GOT3 (cell line): ENCODE measurements at regions not wholly inside any gene's neighbourhood (a gene's known extent, or its start where the extent isn't known, plus 50 kb on each side); places are given as distances from the start of the nearest gene placed in this dataset.

Experiments used
- DNase-seq: peaks from one replicate; lab custom pipeline; 2025; ENCODE audit warnings: mixed read lengths; lab: John Stamatoyannopoulos, UW

DNA sequence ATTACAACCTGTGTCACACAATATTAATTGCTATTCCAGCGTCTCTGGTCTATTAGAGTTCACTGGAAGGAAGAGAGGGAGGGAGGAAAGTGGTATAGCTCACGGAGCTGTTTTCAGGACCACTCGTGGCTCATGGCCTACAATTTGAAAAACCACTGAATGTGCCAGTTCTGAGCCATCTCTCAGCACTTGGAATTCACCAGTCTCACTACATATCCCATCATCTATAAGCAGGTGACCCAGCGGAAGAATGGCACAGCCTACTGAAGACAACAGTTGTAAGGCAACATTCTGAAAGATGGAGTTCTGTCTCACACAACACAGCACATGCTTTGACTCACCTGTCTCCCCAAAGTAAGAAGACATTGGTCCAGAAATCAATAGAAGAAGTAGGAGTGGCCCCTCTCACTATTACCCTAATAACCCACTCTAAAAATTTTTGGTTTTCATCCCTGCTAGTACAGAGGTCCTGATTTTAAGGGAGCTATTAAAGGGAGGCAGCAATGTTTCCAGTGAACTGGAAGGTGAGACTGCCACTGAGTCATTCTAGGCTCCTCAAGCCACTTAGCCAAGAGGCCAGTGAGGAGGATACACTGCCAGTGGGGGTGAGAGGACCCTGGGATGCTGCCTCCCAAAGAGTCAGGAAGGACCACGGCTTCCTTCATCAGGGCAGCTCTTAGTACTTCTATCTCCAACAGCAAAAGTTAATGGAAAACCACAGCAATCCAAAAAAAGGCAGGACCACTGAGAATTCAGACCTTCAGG, 50.0 kb upstream of the DOCK9 start:
- DNase-seq, result no peak

DNA sequence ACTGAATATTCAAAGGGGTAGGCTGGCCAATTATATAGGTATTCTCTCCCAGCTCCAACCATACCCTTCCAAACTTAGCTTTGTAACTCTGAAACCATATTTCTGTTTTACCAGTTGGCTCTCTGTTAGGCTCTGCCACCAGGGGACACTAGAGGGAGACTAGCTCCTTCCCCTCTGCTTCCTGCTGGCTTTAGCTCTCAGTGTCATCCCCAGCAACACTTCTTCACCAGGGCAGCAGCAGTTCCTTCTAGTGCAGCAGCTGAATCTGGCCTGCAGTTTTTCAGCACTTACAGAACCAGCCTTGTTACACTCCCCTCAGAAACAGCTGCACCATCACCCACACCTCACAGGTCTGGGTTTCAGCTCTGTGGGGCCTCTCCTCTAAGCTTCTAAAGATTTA, 51.0 kb upstream of the DOCK9 start:
- no peak for DNase-seq

DNA sequence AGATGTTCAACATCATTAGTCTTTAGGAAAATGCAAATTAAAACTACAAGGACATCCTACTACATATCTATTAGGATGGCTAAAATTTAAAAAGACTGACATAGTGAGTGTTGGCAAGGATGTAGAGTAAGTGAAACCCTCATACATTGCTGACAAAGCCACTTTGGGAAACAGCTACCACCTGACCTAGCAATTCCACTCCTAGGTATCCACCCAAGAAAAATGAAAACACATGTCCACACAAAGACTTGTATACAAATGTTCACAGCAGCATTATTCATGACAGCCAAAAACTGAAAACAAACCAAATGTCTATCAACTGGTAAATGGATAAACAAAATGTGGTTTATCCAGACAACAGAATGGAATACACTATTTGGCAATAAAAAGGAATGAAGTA, 51.7 kb upstream of the DOCK9 start:
- DNase-seq, result no peak

DNA sequence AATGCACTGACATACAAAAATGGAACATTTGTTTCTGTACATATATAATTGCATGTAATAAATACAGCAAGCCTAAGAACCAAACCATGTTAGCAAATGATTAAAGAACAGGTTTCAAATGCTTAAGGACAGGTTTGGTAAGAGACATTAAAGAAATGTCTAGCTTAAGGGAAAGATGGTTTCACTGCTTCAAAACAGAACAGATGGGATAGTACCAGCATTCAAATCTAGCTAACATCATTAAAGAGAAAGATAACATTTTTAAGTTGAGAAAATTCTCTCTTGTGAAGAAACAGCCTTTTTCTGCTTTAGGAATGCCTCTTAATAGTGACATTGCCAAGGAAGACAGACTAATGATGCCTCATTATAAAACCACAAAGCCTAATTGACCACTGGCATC, 52.5 kb upstream of the DOCK9 start:
- no peak for DNase-seq

DNA sequence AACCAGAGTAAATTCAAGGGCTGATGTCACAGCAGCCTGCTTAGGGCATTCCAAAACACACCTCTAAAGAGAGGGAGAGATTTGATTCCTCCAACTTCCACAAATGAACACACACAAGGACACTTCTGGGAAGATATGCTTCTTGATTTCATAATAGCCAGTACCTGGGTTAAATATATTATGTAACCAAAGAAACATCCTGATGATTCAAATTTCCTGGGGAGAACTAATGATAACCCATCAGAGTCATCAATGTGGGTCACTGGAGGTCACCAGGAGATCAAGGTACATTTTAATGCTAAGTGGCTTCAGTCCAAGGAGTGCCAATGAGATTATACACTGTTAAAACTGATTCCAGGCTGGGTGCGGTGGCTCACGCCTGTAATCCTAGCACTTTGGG, 54.0 kb upstream of the DOCK9 start:
- DNase-seq, result no peak

DNA sequence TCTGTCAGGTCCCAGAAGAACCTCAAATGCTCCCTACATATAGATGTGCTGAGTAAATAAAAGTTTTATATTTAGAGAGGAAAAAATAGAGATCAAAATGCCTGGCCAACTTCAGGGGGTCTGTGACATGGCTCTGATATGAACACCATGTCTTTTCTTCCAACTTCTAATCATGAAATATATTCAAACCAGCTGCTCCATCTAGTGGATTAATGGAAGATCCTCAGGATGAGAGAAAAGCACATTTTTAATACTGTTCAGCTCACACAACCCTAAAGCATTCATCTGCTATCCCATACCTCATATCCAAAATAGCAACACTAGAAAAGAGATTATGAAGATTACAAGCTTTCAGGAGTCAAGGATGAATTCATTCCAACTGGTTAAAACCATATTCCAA, 56.0 kb upstream of the DOCK9 start:
- DNase-seq, result no peak

DNA sequence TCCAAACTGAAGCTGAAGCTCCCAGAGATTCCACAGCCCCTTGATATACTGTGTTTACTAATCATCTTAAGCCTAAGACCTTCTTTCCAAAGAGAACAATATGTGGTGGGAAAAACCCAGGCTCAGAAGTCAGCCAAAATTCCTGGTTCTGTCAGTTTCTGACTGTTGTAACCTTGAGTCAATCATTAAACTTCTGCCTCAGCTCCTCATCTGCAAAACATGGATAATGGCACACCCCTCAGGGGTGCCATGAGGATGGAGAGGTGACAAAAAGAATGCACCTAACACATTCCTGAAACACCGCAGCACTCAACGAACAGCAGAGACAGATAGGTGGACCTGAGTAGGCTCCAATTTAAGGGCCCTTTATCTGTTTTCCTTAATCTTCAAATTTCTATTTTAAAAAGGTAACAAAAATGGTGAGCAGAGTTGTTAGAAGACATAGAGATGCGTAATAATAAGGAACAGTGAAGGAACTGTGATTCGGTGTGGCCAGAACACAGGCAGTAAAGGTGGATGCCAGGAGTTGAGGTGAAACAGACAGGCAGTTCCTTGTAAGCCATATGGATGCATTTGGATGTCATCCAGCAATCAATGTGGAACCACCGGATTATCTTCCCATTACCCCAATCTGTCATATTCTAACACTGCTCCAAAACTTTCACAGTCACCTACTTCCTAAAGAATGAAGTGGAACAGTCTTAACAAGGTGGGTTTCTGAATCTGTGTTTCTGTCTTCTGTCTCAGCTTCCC, 56.6 kb upstream of the DOCK9 start:
- DNase-seq, result no peak

DNA sequence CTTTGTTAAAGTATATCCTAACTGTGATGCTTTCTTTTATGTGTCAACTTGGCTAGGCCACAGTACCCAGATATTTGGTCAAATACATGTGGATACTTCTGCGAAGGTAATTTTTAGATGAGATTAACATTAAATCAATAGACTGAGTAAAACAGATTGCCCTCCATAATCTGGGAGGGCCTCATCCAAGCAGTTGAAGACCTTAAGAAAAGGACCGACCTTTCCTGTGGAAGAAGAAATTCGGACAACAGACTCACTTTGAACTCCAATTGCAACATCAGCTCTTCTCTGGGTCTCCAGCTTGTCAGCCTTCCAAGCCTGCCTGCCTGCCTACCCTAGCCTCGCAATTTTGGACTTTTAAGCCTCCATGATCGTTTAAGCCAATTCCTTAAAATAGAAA, 57.9 kb upstream of the DOCK9 start:
- DNase-seq, result no peak

DNA sequence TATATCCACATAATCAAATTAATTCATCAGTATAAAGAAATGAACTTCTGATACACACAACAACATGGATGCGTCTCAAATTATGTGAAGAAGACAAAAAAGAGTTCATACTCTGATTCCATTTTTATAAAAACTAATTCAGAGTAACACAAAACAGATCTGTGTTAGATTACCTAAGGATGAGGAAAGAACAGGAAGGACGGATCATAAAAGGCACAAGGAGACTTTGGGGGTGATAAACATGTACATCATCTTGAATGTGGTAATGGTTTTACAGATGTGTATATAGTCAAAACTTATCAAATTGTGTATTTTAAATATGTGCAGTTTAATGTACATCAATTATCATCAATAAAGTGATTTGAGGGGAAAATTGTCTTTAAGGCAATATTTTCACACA, 59.9 kb upstream of the DOCK9 start:
- no peak for DNase-seq

DNA sequence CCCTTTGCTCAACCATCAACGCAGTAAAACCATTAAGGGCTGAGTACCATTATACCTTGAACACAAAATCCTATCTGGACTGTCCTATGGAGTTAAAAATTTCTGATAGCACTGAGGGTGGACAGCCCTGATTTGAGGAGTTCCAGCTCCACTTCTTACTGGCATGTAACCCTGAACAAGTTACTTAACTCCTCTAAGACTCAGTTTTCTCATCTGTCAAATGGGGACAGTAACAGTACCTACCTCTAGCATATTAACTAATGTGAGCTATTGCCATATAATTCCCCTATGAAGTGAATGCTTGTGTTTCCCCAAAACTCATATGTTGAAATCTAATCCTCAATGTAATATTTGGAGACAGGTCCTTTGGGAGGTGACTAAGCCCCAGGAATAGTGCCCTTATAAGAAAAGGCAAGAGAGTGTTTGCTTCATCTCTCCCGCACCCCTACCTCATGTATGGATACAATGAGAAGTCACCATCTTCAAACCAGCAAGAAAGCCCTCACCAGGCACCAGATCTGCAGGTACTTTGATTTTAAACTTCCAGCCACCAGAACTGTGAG, 61.9 kb upstream of the DOCK9 start:
- no peak for DNase-seq

DNA sequence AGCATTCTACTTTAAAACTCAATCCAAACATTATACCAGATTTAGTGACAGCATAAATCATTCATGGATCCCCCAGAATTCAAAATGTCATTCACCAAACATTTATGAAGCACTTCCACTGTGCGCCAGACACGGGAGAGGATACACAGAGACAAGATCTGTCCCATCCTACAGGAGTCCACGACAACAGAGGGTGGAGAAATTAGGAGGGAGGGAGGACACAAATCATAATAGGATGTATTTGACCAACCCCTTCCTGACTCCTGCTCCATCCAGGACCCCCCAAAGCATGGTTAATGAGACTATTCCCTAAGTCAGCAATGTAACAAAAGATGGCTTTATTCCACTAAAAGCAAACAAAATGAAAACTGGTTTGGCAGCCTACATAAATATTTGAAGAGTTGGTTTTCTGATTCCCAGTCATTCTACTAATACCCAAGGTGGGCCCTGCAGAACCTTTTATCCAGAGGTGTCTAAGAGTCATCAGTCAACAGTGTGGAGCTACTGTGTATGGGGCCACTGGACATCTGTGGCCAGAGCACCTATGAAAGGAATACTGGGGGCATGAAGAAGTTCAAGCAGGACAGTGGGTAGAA, 62.8 kb upstream of the DOCK9 start:
- no peak for DNase-seq

DNA sequence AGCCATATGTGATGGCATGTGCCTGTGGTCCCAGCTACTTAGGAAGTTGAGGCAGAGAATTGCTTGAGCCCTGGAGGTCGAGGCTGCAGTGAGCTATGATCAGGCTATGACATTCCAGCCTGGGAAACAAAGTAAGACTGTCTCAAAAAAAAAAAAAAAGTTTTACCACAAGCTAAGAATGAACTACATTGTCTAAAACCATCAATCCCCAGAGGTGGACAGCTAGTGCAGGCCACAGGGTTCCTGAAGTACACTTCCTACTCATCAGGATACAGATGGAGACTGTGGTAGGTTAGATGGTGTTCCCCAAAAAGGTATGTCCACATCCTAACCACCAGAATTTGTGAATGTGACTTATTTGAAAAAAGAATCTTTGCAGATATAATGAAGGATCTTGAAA, 63.5 kb upstream of the DOCK9 start:
- no peak for DNase-seq

DNA sequence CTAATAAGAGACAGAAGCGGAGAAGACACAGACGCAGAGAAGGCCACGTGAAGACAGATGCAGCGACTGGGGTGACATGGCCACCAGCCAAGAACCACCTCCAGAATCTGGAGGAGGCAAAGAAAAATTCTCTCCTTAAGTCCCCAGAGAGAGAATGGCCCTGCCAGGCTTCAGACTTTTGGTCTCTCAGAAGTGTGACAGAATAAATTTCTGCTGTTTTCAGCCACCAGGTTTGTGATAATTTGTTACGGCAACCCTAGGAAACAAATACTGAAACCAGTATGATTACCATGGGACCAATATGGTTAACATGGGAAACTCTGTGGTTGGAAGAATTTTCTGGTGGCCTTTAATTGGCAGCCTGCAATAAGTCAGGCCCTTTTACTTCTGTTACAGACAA, 63.9 kb upstream of the DOCK9 start:
- no peak for DNase-seq

DNA sequence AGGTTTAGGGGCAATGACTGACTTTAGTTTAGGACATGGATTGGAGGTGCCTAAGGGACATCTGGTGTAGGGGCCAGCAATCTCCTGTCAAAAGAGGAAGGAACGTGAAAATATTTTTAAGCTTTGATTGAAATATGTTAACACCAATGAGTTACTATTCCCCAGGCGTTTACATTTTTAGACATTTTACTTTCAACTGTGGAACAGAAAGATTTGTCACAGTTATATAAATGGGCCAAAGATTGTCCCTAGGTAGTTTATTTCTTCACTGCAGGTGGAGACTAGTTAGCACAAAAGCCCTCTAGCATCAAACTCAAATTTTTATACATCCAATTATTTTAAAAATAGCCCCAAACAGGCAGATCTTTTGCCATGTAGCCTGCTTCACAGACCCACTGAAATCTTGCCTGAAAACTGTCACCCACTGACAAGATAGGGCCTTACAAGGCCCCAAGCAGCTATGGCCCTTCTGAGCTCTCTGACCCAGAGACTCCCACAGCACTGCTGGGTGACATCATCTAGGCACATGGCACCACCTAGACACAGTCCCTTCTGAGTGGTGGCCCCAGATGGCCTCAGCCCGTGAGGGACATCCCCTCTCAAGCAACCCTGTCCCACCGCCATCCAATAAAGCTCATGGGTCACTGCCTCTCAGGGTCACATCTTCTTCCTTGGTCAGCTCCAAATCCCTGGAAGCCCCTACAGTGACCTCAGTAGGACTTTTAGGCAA, 64.8 kb upstream of the DOCK9 start:
- no peak for DNase-seq

DNA sequence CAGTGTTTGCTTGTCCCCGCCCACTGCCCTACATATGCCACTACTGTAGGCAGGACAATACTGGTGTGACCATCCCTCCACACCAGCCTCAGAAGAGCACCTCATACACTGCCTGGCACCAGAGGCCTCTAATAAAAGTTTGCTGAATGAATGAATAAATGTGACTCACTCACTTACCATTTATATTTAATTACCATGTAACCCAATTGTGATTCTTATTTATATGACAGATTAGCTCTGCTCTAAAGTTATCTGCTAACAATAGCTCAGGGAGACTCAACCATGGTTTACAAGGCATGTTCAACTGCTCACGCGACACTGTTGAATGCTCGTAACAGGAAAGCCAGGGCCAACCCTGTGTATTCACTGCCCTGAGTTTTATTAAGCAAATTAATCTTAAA, 66.0 kb upstream of the DOCK9 start:
- DNase-seq, result no peak

DNA sequence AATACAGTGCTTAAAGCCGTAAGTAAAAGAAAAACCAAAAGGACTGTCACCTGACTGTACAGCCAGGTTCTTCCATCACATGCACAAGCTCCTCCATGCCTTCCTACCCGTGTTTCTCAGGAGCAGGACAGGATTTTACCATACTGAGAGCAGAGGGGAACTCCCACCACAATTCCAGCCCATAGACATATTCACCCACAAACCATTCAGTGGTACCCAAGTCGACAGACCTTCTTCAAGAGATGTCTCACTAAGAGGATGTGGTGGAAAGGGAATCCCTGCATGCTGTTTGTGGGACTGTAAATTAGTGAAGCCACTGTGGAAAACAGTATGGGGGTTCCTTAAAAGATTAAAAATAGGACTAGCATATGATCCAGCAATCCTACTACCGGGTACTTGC, 66.9 kb upstream of the DOCK9 start:
- no peak for DNase-seq

DNA sequence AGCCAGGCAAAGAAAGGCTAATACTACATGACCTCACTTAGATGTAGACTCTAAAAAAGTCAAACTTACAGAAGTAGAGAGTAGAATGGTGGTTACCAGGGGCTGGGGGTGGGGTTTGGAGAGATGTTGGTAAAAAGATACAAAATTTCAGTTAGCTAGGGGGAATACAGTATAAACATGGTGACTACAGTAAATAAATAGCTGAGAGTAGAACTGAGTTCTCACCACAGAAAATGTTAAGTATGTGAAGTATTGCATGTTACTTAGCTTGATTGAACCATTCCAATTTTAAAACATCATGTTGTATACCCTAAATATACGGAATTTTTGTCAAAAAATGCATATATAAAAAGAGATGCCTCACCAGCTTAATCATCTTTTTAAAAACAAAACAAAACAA, 67.5 kb upstream of the DOCK9 start:
- DNase-seq, result no peak

DNA sequence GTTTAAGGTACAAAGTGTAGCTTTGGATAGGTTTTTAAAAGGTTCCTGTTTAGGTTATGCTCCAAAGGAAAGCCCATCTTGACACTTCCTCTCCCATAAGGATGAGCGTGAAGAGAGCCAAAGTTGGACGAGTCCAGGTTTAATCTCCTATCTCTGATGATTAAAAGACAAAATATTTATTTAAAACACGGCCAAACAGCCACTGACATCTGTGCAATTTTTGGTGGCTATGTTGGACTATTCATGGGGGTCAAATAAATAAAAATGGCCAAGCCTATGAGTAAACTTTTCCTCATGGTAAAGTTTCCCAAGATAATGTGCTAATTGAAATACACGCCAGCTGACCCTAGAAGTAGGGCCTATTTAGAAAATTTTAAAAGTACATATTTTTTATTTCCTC, 69.0 kb upstream of the DOCK9 start:
- no peak for DNase-seq

DNA sequence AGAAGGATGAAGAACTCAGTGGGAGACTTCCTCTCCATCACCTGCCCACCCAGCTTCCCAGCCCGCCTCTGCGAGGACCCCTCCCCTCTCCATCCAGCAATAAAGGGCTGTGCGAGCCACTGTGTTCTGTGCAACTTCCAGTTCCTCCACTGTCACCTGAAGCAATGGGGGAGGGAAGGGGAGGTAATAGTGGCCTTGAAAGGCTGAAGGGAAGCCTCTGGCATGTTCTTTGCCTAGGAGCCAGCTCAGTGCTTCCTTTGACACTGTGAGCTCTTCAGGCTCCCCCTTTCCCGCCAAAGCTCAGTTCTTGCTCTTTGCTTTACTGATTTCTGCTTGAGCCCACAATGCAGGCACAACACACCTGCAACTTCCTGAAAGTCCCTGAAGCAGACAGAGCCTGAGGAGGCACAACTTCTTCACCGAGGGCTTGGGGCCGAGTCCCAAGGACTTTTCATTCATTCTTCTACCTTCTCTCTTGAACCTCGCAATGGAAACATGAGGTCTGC, 73.2 kb upstream of the DOCK9 start:
- DNase-seq, result no peak

DNA sequence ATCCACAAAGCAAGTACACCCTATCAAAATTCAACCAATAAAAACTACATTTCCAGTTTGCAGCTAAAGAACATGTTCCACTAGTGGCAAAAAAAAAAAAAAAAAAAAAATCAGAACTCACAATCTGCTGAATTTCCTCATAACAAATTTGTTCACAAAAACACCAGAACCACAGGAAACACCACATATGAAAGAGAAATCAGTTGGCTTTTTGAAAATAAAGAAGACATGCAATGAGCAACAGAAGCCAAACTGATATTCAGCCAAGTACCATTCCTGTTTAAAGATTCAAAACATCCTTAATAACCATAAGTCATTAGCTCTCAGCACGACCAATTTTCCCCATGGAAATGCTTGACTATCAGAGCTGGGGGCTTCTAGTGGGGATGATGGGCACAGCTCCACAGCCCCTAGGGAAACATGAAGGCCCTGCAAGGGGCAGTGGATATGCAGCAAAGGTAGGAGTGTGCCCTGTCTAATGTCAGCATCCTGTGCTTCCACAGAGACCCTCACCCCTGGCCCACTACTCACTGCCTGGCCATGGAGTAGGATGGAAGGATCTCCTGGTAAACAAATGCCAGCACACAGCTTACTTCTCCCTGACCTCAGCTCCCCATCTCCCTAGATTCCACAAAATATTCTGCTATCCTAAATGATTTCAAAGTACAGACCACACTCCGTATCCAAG, 74.0 kb upstream of the DOCK9 start:
- no peak for DNase-seq

DNA sequence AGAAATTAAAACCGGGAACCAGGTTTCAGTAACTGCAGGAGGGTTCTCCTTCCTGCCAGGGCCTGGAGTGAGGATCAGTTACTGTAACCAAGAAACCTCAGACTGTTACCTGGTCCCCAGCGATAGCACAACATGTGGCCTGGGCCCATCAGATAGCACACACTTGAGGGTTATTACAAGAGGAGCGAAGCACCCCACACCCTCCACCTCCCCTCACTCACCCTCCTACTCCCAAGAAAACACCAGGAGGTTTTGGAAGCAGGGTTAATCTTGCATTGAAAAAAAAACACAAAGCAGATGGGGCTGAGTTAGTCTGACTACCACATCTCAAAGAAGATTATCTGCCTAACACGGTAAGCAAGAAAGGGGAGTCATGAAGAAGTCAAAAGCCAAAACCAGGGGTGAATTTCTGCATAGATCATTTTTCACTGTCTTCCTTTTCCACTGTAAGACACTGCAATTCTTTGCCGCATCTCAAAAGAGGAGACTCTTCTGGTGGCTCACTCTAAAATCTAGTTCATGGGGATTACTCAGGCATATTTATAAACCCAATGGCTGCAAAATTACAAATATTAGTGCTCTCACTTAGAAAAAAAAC, 75.9 kb upstream of the DOCK9 start:
- DNase-seq, result no peak
